Lung microvascular endothelial cell (primary cell): ENCODE measurements at regions not wholly inside any gene's neighbourhood (a gene's known extent, or its start where the extent isn't known, plus 50 kb on each side); places are given as distances from the start of the nearest gene placed in this dataset.

Experiments used
- DNase-seq, 2 donors: peaks; one replicate each; pipeline versions ENCODE4 v3.0.0 to v3.0.0-alpha.2; 2010; ENCODE audit warnings: low read depth in 2 of 2

DNA sequence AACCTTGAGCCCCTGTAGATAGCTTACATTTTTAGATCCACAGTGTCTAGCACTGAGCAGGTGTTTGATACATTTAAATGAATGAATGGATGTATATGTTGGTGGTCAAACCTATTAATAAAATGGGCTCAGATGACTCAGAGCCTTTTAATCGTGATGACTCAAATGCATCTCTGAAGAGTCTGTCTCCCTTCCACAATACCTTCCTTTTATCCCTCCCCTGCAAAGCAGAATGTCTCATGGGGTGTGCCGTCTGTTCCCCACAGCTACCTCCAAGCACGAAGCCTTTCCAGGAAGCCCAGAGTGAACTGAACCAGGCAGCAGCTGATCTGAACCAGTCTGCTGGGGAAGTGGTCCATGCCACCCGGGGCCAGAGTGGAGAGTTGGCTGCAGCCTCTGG is 303.5 kb upstream of the TPM1 start:
- DNase-seq, result no peak

DNA sequence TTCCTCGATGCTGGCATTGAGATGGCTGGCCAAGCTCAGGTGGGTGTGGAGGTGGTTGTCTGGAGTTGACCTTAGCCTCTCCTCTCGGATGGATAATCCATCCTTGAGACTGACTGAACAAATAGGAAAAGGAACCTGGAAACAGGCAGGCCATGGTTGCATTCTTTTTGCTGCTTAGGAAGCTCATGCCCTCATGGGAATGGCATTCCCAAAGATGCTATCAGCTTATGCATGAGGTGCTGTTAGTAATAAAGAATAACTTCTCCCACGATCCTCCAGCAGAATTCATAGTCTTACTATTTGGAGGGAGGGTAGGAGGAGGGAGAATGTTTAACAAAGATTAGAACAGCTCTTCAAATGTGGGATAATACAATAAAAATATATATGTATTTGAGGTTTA is 303.0 kb upstream of the TPM1 start:
- peak in 1 of 2 donors; percentile 10 for DNase-seq

DNA sequence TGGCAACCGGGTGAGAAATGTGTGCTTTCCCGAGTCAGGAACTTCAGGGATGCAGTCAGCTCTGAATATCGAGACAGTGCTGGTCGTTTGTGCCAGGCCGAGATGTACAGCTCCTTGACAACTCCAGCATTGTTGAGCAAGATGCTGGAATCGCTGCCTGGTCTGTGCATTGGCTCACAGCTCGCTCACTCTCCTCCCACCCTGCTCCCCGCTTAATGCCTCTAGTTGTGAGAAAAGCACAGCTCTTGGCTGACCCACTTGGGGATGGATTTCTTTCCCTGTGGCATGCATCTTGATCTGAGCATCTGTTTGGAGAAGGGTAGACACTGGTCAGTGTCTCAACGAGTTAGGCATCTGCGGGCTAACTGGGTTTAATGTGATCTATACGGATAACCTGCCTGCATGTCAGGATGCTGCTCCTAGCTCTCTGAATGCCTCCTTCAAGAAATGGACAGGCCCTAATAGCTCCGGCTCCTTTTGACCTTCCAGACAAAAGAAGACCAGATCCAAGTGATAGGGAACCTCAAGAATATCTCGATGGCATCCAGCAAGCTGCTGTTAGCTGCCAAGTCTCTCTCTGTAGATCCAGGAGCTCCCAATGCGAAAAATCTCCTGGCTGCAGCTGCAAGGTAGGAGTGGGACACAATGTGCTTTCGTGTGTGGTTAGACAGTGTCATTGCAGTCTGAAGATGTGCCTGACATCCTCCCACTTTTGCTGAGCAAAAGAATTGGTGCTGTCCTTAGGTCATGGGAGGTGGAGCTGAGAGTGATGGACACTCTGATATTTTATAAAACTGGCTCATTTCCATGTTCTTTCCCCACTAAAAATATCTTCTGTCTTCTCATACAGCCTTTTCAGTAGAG is 302.2 kb upstream of the TPM1 start:
- no peak for DNase-seq

DNA sequence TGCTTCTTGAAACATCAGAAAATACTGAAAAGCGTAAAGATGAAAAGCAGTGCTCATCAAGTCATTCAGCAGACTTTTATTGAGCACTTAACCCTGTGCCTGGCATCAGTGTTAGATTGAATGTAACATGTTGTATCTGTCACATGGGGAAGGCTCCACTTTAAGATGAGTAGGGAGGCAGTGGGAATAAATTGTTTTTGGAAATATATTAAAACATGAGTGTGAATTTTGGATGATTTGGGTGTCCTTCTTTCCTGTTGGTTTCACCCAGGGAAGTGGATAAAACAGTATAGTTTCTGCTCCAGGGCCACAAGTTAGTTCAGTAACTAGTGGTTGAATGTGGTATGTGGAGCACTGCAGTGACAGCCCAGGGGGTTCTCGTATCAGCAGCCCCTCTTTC is 301.4 kb upstream of the TPM1 start:
- no peak for DNase-seq

DNA sequence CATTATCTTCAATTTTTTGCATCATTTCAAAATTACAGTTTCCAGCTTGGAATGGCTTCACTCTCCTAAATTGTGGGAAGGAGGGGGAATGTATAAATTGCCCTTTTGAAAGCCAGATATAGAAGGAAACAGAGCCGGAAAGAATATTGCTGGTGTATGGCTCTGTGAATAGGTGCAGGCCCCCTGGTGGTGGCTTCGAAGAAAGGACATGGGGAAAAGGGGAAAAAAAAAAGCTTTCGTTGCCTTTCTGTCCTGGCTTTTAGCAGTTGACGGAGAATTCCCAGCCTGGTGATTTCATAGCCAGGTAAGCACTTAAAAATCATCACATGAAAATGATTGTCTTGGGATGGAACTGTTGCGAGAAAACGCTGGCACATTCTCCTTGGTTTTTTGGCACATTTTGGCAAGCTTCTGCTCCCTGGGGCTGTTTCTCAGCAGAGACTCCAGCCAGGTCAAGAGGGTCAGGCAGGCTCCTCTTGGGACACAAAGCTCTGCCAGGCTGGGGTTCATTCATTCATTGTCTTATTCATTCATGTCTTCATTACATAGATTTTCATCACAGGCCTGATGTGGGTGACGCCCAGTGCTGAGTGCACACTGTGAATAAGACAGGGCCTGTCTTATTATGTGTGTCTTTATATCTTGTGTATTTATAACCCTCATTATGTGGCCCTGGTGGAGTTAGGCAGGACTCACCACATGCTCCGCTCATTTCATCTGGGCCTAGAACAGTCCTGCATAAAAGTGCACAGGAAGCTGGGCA is 300.0 kb upstream of the TPM1 start:
- DNase-seq, result peak; percentile 69 to 80

DNA sequence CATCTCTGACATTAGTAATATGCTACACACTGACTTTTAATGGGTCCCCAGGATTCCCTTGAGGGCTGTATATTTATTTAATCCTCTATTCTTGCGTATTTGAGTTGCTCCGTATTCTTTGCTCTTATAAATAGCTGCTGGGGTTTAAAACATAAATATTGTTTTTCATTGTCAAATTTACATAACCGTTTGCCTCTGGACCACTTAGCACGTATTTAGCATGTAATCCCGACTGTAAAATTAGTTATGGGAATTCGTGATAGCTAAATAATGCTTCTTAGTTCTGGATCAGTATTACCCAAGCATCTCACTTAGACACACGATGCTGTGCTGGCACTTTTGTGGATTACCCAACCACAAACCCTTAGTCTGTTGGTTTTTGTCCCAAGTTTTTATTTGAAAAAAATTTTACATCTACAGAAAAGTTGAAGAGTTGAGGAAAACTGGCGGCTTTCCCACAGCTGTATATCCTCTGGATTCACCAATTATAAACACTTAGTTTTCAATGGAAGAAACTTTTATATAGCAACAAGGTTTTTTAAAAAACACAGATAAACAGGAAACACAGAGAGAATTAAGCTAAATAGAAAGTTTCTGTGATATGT is 296.8 kb upstream of the TPM1 start:
- no peak for DNase-seq

DNA sequence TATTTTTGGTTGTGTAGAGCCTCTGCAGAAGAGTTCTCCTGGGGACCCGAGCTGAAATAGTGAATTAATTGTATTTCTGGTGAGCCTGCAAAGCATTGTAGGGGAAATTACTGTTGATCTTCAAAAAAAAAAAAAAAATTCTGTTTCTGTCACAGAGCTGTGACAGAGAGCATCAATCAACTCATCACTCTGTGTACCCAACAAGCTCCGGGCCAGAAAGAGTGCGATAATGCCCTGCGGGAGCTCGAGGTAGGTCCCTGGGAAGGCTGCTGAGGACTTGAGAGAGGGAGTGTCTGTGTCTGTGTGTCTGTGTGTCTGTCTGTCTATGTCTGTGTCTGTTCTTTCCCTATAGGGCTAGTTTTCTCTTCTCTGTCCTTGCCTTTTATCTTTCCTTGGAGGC is 294.4 kb upstream of the TPM1 start:
- no peak for DNase-seq

DNA sequence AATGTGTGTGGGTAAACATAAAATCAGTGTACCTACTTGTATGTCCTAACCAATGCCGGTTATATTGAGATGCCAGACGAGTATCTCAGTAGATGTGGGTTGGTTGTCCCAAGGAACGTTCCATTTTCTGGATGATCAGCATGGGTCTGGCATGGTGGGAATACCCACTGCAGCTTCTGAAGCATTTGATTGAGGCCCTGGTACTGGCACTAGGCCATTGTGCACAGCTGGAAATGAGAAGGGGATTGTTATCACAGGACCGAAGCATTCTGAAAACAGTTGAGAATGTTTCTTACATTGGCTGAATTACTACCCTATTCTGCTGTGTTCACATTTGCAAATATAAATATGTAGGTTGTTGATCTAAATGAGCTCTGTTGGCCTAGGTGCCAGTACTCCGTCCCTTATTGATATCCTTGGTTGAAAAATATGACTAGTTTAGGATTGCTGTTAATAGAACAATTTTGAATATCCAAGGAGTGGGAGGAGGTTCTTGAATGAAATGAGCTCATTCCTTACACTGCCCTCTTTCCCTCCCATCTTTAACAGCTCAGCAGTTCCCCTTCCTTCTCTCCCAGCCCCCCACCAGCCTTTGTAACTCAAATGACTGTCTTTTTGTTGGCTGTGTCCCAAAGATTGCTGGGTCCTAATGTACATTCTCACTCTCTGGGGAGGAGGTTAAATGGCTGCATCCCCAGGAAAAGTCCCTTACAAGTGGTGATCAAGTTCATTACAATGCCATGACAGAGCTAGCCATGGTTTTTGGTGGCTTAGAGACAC is 293.3 kb upstream of the TPM1 start:
- no peak for DNase-seq

DNA sequence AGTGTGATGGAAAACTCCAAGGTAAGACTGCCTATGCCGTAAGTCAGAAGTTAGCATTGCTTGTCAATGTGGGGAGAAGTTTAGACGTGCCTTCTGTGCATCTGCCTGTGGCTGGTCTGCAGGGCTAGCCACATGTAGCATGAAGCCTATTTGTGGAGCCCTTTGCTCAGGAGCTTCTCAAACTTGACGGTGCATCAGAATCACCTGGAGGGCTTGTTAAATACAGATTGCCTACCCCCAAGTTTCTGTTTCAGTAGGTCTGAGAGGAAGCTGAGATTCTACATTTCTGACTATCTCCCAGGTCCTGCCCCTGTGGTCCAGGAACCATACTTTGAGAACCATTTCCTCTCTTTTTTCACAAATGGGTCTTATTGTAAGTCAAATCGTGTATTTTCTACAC is 292.1 kb upstream of the TPM1 start:
- no peak for DNase-seq

DNA sequence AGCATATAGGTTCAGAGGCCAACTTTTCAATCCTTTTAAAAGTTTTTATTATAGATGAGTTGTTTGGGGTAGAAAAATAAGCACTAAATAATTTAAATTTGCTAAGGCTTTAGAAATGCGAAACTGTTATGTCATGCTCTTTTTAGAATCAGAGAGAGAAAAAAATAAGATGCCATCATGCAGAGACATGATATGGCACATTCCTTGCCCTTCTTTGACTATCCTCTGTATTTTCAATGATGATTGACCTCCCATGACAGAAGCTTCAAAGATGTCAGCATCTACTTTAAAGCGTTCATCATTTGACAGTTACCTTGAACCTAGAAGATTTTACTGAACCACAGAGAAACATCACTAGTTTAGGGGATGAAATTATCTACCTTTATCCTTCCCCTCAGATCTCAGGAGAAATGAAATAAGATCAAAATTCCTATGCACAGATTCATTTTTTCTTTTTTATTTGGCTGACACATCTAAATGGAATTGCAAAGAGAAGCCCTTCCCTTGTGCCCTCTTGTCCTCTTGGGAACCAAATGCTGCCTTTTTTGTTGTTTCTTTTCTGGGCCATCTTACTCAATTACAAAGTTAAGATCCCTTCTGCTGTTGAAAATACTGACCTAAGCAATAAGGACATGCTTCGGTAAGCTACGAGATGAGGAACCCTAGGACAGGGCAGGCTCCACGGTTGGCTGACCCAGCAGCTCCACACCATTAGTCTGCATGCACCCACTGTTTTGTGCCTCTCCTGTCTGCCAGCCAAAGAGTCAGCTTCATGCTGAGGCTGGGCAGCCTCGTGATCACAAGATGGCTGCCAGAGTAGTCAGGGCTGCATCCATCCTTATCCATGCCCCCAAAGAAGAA is 289.7 kb upstream of the TPM1 start:
- no peak for DNase-seq

DNA sequence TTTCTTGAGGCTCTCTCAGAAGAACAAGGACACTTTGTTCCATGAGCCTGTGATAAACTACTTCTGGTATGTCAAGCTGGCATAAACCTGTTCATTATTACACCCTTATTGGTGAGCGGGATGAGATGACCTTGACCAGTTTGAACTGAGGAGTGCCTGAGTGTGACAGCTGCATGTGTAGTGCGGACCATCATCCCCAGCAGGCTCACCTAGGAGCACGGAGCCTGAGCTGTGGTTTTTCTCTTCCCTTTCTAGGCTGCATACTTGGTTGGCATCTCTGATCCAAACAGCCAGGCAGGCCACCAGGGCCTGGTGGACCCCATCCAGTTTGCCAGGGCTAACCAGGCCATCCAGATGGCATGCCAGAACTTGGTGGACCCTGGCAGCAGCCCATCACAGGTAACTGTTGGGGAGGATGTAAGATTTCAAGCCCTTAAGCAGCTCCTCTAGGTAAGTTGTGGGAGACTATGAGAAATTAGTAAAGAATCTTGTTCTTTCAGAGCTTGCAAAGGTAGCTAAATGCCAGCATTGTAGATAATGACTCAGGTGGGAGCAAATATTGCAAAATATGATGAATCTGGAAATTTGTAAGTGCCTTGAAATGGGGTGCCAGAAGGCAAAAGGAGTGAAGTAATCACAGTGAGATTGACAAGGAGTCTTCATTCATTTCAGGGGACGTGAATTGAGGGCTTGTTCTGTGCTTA is 288.9 kb upstream of the TPM1 start:
- no peak for DNase-seq

DNA sequence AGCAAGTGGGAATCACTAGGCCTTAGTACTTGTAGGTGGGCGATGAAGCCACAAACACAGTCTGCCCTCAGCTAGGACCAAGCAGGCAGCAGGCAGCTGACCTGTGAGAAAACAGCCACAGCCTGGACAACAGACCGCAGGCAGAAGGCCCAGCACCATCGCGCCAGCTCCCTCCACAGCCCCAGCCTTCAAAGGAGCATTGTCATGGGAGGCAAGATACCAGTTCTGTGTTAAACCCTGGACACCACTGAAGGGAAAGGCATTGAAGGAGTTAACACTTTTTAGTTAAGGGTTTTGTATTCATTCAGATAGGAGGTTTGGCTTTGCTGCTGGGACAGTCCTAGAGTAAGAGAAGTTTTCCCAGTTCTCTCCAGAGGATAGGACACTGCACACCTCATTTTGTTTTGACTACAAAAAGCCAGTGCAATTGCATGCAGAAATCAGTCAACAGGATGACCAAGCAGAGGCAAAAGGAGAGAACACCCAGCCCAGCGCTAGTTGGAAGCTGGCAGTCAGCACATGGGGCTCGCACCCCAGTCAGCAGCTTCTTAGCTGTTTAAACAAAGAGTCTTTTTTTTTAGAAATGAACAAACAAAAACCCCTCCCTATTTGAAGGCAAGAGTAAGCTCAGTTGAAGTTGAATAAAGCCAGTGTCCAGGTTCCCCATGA is 286.1 kb upstream of the TPM1 start:
- no peak for DNase-seq

DNA sequence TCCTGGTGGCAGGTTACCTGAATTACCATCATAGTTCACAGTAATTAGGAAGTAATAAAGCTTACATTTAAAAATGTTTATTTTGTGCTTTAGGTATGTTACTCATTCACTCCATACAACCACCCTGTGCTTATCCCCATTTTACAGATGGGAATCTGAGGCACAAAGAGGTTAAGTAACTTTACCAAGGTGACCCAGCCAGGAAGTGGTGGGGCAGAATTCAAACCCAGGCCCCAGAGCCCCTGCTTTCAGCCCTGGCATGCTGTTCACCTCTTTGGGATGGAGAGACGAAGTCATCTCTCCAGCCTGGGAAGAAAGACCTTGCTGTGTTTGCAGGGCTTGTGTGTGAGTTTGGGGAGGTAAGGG is 285.6 kb upstream of the TPM1 start:
- DNase-seq, result no peak

DNA sequence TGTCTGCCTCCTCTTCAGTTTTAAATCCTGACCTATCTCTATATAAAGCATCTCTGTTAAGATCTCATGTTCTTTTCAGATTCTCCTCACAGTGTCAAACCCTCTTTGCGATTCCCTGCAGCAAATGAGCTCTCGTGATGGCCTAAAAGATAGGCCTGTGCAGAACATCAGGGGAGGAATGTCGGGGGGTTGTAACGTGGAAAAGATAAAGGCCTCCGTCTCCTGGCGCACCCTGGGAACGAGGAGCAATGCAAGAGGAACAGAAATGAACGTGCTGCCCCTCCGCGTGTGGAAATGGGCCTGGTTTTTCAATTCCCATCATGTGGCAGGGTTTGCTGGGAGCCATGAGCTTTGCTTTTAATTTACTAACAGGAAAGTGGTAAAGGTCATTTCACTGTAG is 285.0 kb upstream of the TPM1 start:
- no peak for DNase-seq

DNA sequence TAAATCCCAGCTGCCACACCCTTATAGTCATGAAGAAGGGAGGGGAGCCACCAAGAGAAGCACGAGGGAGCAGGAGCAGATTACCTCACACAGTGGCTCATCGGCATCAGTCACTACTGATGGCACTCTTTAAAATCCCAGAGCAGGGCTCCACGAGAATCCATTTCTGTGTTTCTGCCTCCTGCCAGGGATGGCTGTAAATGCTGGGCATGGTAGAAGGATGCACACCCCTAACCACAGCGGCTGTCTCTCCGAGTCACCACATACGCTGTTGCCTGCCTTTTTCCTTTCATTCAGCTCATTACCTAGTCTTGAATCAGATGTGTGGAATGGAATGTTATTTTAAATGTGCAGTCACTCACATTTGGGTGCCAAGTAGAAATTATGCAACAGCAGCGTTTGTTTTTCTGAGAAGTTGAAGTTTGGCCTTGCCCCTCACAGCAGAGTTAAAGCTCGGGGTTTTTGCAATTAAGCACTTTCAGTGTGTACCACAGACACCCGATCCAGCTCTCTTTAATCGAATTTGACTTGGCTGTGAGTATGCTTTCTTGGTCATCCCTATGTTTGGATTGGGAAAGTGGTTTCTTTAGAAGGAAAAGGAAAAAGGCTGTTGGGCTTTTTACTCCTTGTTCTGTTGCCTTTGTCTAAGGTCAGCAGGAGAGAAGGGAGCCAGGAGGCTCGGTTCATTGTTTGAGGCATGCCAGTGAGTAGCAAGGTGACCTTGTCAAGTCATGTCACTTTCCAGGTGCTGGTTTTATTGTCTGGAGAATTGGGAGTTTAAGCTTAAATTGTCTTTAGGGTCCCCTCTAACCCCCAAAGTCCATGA is 284.2 kb upstream of the TPM1 start:
- DNase-seq, result peak; percentile 16 to 40

DNA sequence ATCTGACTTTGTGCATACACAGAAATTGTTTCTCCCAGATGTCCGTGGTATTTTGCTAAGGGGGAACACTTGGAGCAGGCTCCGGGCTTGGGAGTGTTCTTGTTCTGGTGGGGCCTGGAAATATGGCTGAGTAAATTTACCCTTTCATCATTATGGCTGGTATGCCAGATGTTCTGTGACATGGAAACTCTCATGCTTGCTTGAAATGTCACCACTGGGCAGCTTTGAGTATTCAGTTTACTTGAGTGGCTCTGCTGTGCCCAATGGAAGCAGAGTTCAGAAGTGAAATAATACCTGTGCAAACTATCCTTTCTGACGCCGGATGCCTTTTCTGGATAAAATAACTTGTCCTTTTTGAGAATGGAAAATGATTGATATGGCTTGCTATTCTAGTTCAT is 283.6 kb upstream of the TPM1 start:
- DNase-seq, result no peak

DNA sequence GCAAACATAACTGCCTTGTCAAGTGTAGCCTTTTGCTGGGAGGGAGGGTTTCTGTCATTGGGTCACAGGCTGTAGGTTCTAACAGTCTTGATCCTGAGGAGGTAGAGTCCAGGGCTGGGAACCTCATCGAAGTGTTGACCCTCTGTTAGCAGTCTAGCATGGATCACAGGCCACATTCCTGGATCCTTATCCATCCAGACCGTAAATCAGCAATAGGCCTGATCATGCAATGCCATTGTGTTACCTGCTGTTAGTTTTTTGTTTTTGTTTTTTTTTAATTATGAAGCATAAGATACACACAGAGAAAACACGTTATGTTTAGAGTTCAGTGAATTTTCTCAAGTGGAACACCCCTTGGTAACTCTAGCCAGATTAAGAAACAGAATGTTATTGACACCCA is 282.0 kb upstream of the TPM1 start:
- no peak for DNase-seq

DNA sequence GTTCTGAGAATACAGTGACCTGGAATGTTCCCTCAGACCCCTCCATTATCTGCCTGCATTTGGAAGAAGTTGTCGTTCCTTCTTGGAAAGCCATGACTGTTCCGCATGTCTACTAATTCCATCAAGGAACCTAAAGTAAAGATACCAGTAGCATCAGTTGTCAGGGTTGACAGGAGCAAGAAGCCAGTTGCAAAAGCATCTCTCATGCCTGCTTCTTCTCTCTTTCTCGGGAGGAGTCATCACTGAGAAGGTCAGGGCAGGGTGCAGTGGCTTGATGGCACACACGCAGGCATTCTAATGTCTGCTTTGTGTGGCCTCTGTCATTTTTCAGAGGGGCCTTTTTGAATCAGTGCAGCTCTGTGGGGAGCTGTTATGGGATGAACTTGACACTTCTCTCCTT is 276.6 kb upstream of the TPM1 start:
- DNase-seq, result no peak

DNA sequence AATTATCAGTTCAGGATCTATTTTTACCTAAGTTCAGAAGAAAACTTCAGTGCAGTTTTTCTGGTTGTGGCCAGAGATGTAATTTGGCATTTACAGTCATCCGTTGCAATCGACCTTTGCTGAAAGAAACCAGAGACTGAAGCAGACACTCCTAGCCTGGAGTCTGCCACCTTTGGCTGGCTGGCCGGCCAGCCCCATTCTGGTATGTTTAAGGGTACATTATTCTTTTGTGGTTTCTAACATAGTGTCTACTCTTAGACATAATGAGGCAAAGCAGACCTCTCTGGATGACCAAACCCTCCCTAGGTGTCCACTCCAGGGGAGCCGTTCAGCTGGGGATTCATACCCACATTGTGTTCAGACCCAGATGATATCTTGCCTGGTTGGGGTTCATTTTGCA is 275.9 kb upstream of the TPM1 start:
- DNase-seq, result no peak
